GM10266 (cell line): ENCODE measurements at regions not wholly inside any gene's neighbourhood (a gene's known extent, or its start where the extent isn't known, plus 50 kb on each side); places are given as distances from the start of the nearest gene placed in this dataset.

Experiments used
- DNase-seq: peaks from one replicate; pipeline ENCODE4 v3.0.0; 2012; ENCODE audit errors: extremely low spot score
- CTCF ChIP-seq: IDR thresholded peaks from 2 replicates; pipeline ENCODE4 v1.5.1; 2012; ENCODE audit warnings: mild to moderate bottlenecking, low read depth; ENCODE audit not compliant: control insufficient read depth, insufficient read depth; ENCODE audit errors: missing control alignments

- TF ChIP-seq CTCF = no peak
- no peak for DNase-seq
Measured at GRCh38 chrX:145729635-145730034, 88.0 kb upstream of the SLITRK2 start.

- TF ChIP-seq CTCF = no peak
- DNase-seq = no peak
Measured at GRCh38 chrX:145735036-145735435, 82.6 kb upstream of the SLITRK2 start.

GRCh38 chrX:145751943-145752342, 65.7 kb upstream of the SLITRK2 start:
- DNase-seq = no peak
- no peak for TF ChIP-seq CTCF
